ENCODE measurements at regions not wholly inside any gene's neighbourhood (a gene's known extent, or its start where the extent isn't known, plus 50 kb on each side); places are given as distances from the start of the nearest gene placed in this dataset.

GRCh38 chr18:46335534-46336101, 231.4 kb downstream of the HAUS1 start:
- TF ChIP-seq BHLHE40 (IDR thresholded peaks at IDR 0.05; ENCODE audit: borderline replicate concordance) (no peak), HDGF (IDR thresholded peaks at IDR 0.05; ENCODE audit: borderline replicate concordance) (no peak), L3MBTL2 (conservative IDR thresholded peaks at IDR 0.05) (no peak), FOXM1 (IDR thresholded peaks at IDR 0.05; ENCODE audit: borderline replicate concordance) (no peak), SP1 (IDR thresholded peaks at IDR 0.05) (no peak), ARNT (IDR thresholded peaks at IDR 0.05) (no peak), FOXA1 (IDR thresholded peaks at IDR 0.05) (no peak), ZNF384 (IDR thresholded peaks at IDR 0.05) (no peak), PKNOX1 (IDR thresholded peaks at IDR 0.05) (no peak), NFRKB (IDR thresholded peaks at IDR 0.05) (no peak), ELF4 (IDR thresholded peaks at IDR 0.05) (no peak), TARDBP (IDR thresholded peaks at IDR 0.05) (no peak), SUZ12 (IDR thresholded peaks at IDR 0.05) (no peak), FOXK2 (IDR thresholded peaks at IDR 0.05) (no peak)
